Activated naive CD8-positive, alpha-beta T cell treated with anti-CD3 and anti-CD28 coated beads, Interleukin-2, amount 50 U/mL, for 24 hours (primary cell): ENCODE measurements at regions not wholly inside any gene's neighbourhood (a gene's known extent, or its start where the extent isn't known, plus 50 kb on each side); places are given as distances from the start of the nearest gene placed in this dataset.
"Not testable (repeated sequence)": the region's sequence is repeated elsewhere in the genome, so short reads cannot be mapped to it uniquely, and the experiment has no call there.

Source experiments
- ATAC-seq: fragments of 150-1000 bp; cut with Tn5 transposase; one replicate; pipeline ENCODE4 v1.10.0; 2021
- DNase-seq: peaks from one replicate; pipeline ENCODE4 v3.0.0; 2021
- H3K27ac Mint-ChIP-seq: one replicate; pipeline ENCODE4 v1.8.0; 2021; ENCODE audit warnings: mild to moderate bottlenecking, mixed read lengths
- H3K27me3 Mint-ChIP-seq: one replicate; pipeline ENCODE4 v1.8.0; 2021; ENCODE audit warnings: mixed read lengths
- H3K36me3 Mint-ChIP-seq: one replicate; pipeline ENCODE4 v1.8.0; 2021; ENCODE audit warnings: low read depth, mixed read lengths
- H3K4me1 Mint-ChIP-seq: one replicate; pipeline ENCODE4 v1.8.0; 2021; ENCODE audit warnings: mixed read lengths
- H3K4me3 Mint-ChIP-seq: one replicate; pipeline ENCODE4 v1.8.0; 2021; ENCODE audit warnings: mild to moderate bottlenecking, moderate library complexity, mixed read lengths
- H3K9me3 Mint-ChIP-seq: one replicate; pipeline ENCODE4 v1.8.0; 2021; ENCODE audit warnings: mixed read lengths

GRCh38 chr10:3261921-3262320, 89.3 kb upstream of the PITRM1 start:
- ATAC-seq (no peak), DNase-seq (no peak)
- peaks cover 16% of the 10 kb centered on the region for H3K27me3 Mint-ChIP-seq
- no peaks in the 10 kb centered on the region for H3K4me1 Mint-ChIP-seq
- no peak overlapping the region for H3K4me3 Mint-ChIP-seq
- no peaks in the 10 kb centered on the region for H3K36me3 Mint-ChIP-seq
- no peaks in the 10 kb centered on the region for H3K9me3 Mint-ChIP-seq
- no peak overlapping the region for H3K27ac Mint-ChIP-seq

- no peaks in the 10 kb centered on the region for H3K9me3 Mint-ChIP-seq
- no peak overlapping the region for H3K4me3 Mint-ChIP-seq
- H3K27me3 Mint-ChIP-seq, result peaks cover 12% of the 10 kb centered on the region
- ATAC-seq, result no peak
- no peaks in the 10 kb centered on the region for H3K4me1 Mint-ChIP-seq
- no peak overlapping the region for H3K27ac Mint-ChIP-seq
- no peak for DNase-seq
- H3K36me3 Mint-ChIP-seq, result no peaks in the 10 kb centered on the region
Measured at GRCh38 chr10:3260066-3260834, 87.7 kb upstream of the PITRM1 start.

- DNase-seq (no peak), ATAC-seq (no peak)
- Mint-ChIP-seq H3K36me3 (no peaks in the 10 kb centered on the region), H3K27me3 (peaks cover 9% of the 10 kb centered on the region), H3K4me3 (no peak overlapping the region), H3K4me1 (no peaks in the 10 kb centered on the region), H3K9me3 (no peaks in the 10 kb centered on the region), H3K27ac (no peak overlapping the region)
Measured at GRCh38 chr10:3259499-3259898, 86.9 kb upstream of the PITRM1 start.

- no peak for DNase-seq
- Mint-ChIP-seq H3K4me1 (no peaks in the 10 kb centered on the region), H3K4me3 (no peak overlapping the region), H3K27ac (no peak overlapping the region), H3K9me3 (no peaks in the 10 kb centered on the region), H3K36me3 (no peaks in the 10 kb centered on the region), H3K27me3 (peaks cover 10% of the 10 kb centered on the region)
- no peak for ATAC-seq
Measured at GRCh38 chr10:3258394-3258793, 85.8 kb upstream of the PITRM1 start.

- H3K9me3 Mint-ChIP-seq, result no peaks in the 10 kb centered on the region
- peaks cover 32% of the 10 kb centered on the region for H3K27me3 Mint-ChIP-seq
Measured at GRCh38 chr10:3255616-3256015, 83.0 kb upstream of the PITRM1 start.

GRCh38 chr10:3255075-3255474, 82.5 kb upstream of the PITRM1 start:
- H3K27me3 Mint-ChIP-seq, result peaks cover 36% of the 10 kb centered on the region

More at GRCh38 chr10:3255616-3256015, 83.0 kb upstream of the PITRM1 start:
- Mint-ChIP-seq H3K27ac (no peak overlapping the region), H3K4me3 (no peak overlapping the region), H3K4me1 (peaks cover 3% of the 10 kb centered on the region), H3K36me3 (no peaks in the 10 kb centered on the region)
- no peak for ATAC-seq
- no peak for DNase-seq

GRCh38 chr10:3253974-3254373, 81.4 kb upstream of the PITRM1 start:
- not testable (repeated sequence) for H3K4me1 Mint-ChIP-seq, H3K9me3 Mint-ChIP-seq, H3K27ac Mint-ChIP-seq, ATAC-seq, DNase-seq, H3K36me3 Mint-ChIP-seq, H3K4me3 Mint-ChIP-seq
- H3K27me3 Mint-ChIP-seq, result peaks cover 40% of the 10 kb centered on the region

More at GRCh38 chr10:3255075-3255474, 82.5 kb upstream of the PITRM1 start:
- Mint-ChIP-seq H3K27ac (no peak overlapping the region), H3K9me3 (no peaks in the 10 kb centered on the region), H3K4me3 (no peak overlapping the region), H3K4me1 (peaks cover 3% of the 10 kb centered on the region), H3K36me3 (no peaks in the 10 kb centered on the region)
- no peak for ATAC-seq
- no peak for DNase-seq

GRCh38 chr10:3251172-3251571, 78.6 kb upstream of the PITRM1 start:
- H3K36me3 Mint-ChIP-seq, result no peaks in the 10 kb centered on the region
- no peak for DNase-seq
- H3K27me3 Mint-ChIP-seq, result peaks cover 43% of the 10 kb centered on the region
- H3K9me3 Mint-ChIP-seq, result no peaks in the 10 kb centered on the region
- no peak overlapping the region for H3K4me3 Mint-ChIP-seq
- peak; percentile 66 for ATAC-seq
- peaks cover 5% of the 10 kb centered on the region for H3K4me1 Mint-ChIP-seq
- no peak overlapping the region for H3K27ac Mint-ChIP-seq

GRCh38 chr10:3249307-3249889, 76.8 kb upstream of the PITRM1 start:
- H3K4me3 Mint-ChIP-seq, result no peak overlapping the region
- H3K4me1 Mint-ChIP-seq, result peaks cover 5% of the 10 kb centered on the region
- DNase-seq, result no peak
- H3K9me3 Mint-ChIP-seq, result no peaks in the 10 kb centered on the region
- peaks cover 46% of the 10 kb centered on the region for H3K27me3 Mint-ChIP-seq
- H3K27ac Mint-ChIP-seq, result no peak overlapping the region
- no peak for ATAC-seq
- H3K36me3 Mint-ChIP-seq, result no peaks in the 10 kb centered on the region

GRCh38 chr10:3248526-3249306, 76.1 kb upstream of the PITRM1 start:
- peaks cover 5% of the 10 kb centered on the region for H3K4me1 Mint-ChIP-seq
- no peaks in the 10 kb centered on the region for H3K9me3 Mint-ChIP-seq
- no peak overlapping the region for H3K27ac Mint-ChIP-seq
- no peaks in the 10 kb centered on the region for H3K36me3 Mint-ChIP-seq
- no peak for ATAC-seq
- no peak overlapping the region for H3K4me3 Mint-ChIP-seq
- H3K27me3 Mint-ChIP-seq, result peaks cover 42% of the 10 kb centered on the region
- no peak for DNase-seq

GRCh38 chr10:3245395-3245794, 72.8 kb upstream of the PITRM1 start:
- DNase-seq (no peak), ATAC-seq (no peak)
- Mint-ChIP-seq H3K4me1 (peaks cover 2% of the 10 kb centered on the region), H3K36me3 (no peaks in the 10 kb centered on the region), H3K27ac (no peak overlapping the region), H3K9me3 (no peaks in the 10 kb centered on the region), H3K27me3 (peaks cover 24% of the 10 kb centered on the region), H3K4me3 (no peak overlapping the region)

GRCh38 chr10:3241967-3242650, 69.5 kb upstream of the PITRM1 start:
- Mint-ChIP-seq H3K4me1 (peaks cover 2% of the 10 kb centered on the region), H3K9me3 (no peaks in the 10 kb centered on the region), H3K36me3 (no peaks in the 10 kb centered on the region), H3K27ac (no peak overlapping the region), H3K4me3 (no peak overlapping the region), H3K27me3 (peaks cover 36% of the 10 kb centered on the region)
- DNase-seq, result no peak
- no peak for ATAC-seq

- no peaks in the 10 kb centered on the region for H3K36me3 Mint-ChIP-seq
- ATAC-seq, result no peak
- peaks cover 2% of the 10 kb centered on the region for H3K4me1 Mint-ChIP-seq
- H3K27ac Mint-ChIP-seq, result no peak overlapping the region
- H3K27me3 Mint-ChIP-seq, result peaks cover 43% of the 10 kb centered on the region
- no peaks in the 10 kb centered on the region for H3K9me3 Mint-ChIP-seq
- H3K4me3 Mint-ChIP-seq, result no peak overlapping the region
- DNase-seq, result no peak
Measured at GRCh38 chr10:3241274-3241921, 68.8 kb upstream of the PITRM1 start.
